ENCODE measurements at regions not wholly inside any gene's neighbourhood (a gene's known extent, or its start where the extent isn't known, plus 50 kb on each side); places are given as distances from the start of the nearest gene placed in this dataset. TPM values are rescaled to one million over a fixed set of nuclear protein-coding genes. Genes with fewer than 3 reads are reported as not detected.

DNA sequence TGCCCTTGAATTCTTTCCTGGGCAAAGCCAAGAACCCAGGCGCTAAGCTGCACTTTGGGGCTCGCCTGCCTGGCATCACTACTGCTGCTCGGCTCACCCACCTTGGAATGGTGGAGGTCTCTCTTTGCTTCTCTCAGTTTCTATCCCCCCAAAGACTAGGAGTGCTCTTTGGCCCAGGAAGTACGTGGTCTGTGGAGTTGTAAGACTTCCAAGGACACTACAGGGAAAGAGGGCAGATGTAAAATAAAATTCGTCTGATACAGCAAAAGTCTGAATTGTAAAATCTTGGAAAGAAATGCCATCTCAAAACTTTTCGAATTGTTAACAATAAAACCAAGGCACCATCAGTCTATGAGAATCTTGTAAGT lies 52.5 kb upstream of the MAP1LC3B2 start:
- no peaks in the 10 kb centered on the region for H3K36me3 ChIP-seq (ENCODE audit: low read depth)
- TF ChIP-seq, protein P1, sequence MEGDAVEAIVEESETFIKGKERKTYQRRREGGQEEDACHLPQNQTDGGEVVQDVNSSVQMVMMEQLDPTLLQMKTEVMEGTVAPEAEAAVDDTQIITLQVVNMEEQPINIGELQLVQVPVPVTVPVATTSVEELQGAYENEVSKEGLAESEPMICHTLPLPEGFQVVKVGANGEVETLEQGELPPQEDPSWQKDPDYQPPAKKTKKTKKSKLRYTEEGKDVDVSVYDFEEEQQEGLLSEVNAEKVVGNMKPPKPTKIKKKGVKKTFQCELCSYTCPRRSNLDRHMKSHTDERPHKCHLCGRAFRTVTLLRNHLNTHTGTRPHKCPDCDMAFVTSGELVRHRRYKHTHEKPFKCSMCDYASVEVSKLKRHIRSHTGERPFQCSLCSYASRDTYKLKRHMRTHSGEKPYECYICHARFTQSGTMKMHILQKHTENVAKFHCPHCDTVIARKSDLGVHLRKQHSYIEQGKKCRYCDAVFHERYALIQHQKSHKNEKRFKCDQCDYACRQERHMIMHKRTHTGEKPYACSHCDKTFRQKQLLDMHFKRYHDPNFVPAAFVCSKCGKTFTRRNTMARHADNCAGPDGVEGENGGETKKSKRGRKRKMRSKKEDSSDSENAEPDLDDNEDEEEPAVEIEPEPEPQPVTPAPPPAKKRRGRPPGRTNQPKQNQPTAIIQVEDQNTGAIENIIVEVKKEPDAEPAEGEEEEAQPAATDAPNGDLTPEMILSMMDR (IDR thresholded peaks at IDR 0.05) = no peak
- no peak for DNase-seq
- no peaks in the 10 kb centered on the region for H3K9me3 ChIP-seq
- intact Hi-C loops (cut with DNase I, micrococcal nuclease) = no loop called here
- no peak for ATAC-seq
- H3K4me3 ChIP-seq = no peak overlapping the region
- peaks cover 4% of the 10 kb centered on the region for H3K4me1 ChIP-seq (ENCODE audit: low read depth)

- Histone ChIP-seq H3K9me3 (no peaks in the 10 kb centered on the region), H3K4me1 (ENCODE audit: low read depth) (peaks cover 4% of the 10 kb centered on the region), H3K4me3 (no peak overlapping the region), H3K36me3 (ENCODE audit: low read depth) (no peaks in the 10 kb centered on the region)
- intact Hi-C loops (cut with DNase I, micrococcal nuclease) = no loop called here
- ATAC-seq = peak; percentile 56
- peak; percentile 21 to 64 (median 50) for DNase-seq
- TF ChIP-seq, protein P1 (IDR thresholded peaks at IDR 0.05) = no peak
Observed at GRCh38 chr12:116508145-116509121, 50.7 kb upstream of the MAP1LC3B2 start.

Small RNA genes lying in the stretch of these regions (microRNA-seq; reads per million reads assigned to microRNA genes)
- gene MIR4472-2 = not detected
